Stimulated activated naive CD8-positive, alpha-beta T cell treated with anti-CD3 and anti-CD28 coated beads, Interleukin-15, amount 100 ng/mL, for 72 hours (primary cell): ENCODE measurements at regions not wholly inside any gene's neighbourhood (a gene's known extent, or its start where the extent isn't known, plus 50 kb on each side); places are given as distances from the start of the nearest gene placed in this dataset.

Experiments used
- ATAC-seq: fragments of 150-1000 bp; cut with Tn5 transposase; 2 replicates; pipeline ENCODE4 v1.10.0; 2021; ENCODE audit warnings: mild to moderate bottlenecking, moderate library complexity
- DNase-seq, 2 donors: peaks; one replicate each; pipeline ENCODE4 v3.0.0; 2021 to 2022
- H3K27ac Mint-ChIP-seq, 2 donors: one replicate each; pipeline ENCODE4 v1.8.0; 2022; ENCODE audit warnings: mild to moderate bottlenecking in 2 of 2, mixed read lengths in 2 of 2, moderate library complexity in 2 of 2
- H3K27me3 Mint-ChIP-seq: one replicate; pipeline ENCODE4 v1.8.0; 2022; ENCODE audit warnings: mixed read lengths
- H3K4me1 Mint-ChIP-seq: one replicate; pipeline ENCODE4 v1.8.0; 2022; ENCODE audit warnings: mild to moderate bottlenecking, mixed read lengths
- H3K4me3 Mint-ChIP-seq, 2 donors: one replicate each; pipeline ENCODE4 v1.8.0; 2022; ENCODE audit warnings: mild to moderate bottlenecking in 2 of 2, mixed read lengths in 2 of 2, moderate library complexity in 1 of 2
- H3K9me3 Mint-ChIP-seq, 2 donors: one replicate each; pipeline ENCODE4 v1.8.0; 2022; ENCODE audit warnings: mixed read lengths in 2 of 2

DNA sequence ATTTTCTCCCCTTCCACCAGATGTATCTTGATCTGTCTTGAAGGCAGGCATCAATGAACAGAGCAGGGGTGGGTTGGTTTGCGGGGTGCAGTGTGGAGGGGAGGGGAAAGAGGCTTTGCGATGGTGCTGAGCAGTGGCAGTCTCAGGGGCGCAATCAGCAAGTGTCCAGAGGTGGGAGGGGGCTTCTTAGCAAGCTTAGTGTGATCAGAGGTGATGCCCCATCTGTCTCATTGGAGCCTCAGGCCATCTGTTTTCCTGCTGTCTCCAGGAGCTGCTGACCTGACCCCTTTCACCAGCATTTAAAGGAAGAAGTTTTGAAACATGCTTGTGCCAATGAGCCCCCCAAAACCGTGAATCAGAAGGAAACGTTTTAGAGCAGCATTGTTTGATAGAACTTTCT, 187.7 kb upstream of the LHX5 start:
- ATAC-seq (no peak), DNase-seq (no peak)
- Mint-ChIP-seq H3K27ac (no peak overlapping the region), H3K4me1 (no peaks in the 10 kb centered on the region), H3K27me3 (peaks cover 7% of the 10 kb centered on the region), H3K9me3 (peaks cover 14 to 17% of the 10 kb centered on the region in 2 donors), H3K4me3 (no peak overlapping the region)

DNA sequence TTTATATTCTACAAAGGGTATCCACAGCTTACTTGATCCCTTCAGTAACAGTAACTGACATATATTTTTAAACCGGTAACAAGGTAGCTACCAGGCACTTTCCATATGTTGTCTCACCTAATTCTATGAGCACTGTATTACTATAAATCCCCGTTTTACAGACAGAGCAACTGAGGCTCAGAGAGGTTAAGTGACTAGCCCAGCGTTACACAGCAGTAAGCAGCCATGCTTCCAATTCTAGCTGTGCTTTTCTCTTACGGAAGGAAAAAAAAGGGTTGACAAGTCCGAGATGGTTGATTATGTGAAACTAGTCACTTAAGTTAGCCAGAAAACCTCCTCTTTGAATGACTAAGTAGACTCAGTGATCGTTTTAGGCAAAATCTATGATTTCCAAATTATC, 187.3 kb upstream of the LHX5 start:
- H3K27ac Mint-ChIP-seq: no peak overlapping the region
- no peak overlapping the region for H3K4me3 Mint-ChIP-seq
- H3K27me3 Mint-ChIP-seq: peaks cover 7% of the 10 kb centered on the region
- peaks cover 14 to 17% of the 10 kb centered on the region in 2 donors for H3K9me3 Mint-ChIP-seq
- DNase-seq (no peak), ATAC-seq (no peak)
- no peaks in the 10 kb centered on the region for H3K4me1 Mint-ChIP-seq

DNA sequence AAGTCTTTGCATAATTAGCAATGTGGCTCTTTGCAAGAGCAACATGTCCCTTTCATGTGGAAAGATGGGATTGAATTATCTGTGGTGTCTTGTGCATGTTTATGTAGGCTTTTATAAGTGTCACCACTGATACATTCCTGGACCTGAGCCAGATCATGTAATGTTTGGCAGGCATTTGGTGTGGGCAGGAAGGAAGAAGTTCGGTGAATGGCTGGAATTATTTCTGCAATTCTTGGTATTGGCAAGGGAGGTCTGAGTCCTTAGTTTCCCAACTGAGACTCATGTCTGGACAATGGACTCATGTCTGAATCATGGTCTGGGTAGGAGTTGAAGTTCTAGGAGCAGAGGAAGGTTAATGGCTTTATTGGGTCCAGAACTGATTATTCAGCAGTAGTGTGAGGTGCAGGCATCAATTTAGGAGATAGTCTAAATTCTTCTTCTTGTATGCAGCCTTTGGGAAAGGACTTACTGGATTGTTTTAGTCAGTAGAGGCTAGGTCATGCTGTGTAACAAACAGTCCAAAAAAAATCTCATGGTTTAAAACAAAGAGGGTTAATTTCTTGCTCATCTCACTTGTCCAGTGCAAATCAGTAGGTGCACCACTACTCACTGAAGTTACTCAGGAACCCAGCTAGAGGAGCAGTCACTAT, 186.5 kb upstream of the LHX5 start:
- ATAC-seq (no peak), DNase-seq (no peak)
- H3K4me1 Mint-ChIP-seq: no peaks in the 10 kb centered on the region
- no peak overlapping the region for H3K4me3 Mint-ChIP-seq
- H3K9me3 Mint-ChIP-seq: peaks cover 14 to 25% of the 10 kb centered on the region in 2 donors
- peaks cover 7% of the 10 kb centered on the region for H3K27me3 Mint-ChIP-seq
- H3K27ac Mint-ChIP-seq: no peak overlapping the region

DNA sequence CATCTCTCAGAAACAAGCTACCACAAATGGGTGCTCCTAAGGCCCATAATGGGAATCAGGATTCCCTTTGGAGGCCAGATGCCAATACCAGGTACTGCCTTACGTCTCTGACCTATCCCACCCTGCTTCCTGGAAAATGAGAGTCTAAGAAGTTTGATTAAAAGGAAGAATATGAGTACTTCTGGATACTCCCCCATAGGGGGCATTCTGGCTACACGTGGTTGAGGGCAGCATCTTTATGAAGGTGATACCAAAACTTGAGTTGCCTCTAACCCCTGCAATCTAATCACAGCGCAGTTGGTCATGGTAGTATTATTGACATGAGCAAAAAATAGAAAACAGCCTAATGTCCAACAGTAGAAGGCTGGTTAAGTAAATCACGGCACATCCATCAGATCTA, 184.2 kb upstream of the LHX5 start:
- no peak overlapping the region for H3K27ac Mint-ChIP-seq
- peaks cover 14 to 25% of the 10 kb centered on the region in 2 donors for H3K9me3 Mint-ChIP-seq
- no peak overlapping the region for H3K4me3 Mint-ChIP-seq
- no peak for ATAC-seq
- peaks cover 7% of the 10 kb centered on the region for H3K27me3 Mint-ChIP-seq
- DNase-seq: no peak
- no peaks in the 10 kb centered on the region for H3K4me1 Mint-ChIP-seq

DNA sequence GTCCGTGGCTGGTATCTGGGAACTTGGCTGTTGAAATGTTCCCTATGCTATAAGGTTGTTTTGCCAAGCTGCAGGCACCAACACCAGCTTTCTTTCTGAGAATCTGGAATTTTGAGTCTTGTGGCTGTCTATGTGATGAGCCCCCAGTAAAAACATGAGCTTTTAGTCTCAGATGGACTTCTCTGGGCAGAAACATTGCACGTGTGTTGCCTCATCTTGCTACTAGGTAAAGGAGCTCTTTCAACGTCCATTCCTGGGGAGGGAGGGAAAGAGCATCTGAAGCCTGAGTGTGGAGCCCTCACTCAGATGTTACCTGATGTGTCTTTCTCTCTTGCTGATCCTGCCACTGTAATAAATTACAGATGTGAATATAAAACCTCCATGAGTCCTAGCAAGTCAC, 183.8 kb upstream of the LHX5 start:
- DNase-seq (no peak), ATAC-seq (no peak)
- peaks cover 7% of the 10 kb centered on the region for H3K27me3 Mint-ChIP-seq
- no peaks in the 10 kb centered on the region for H3K4me1 Mint-ChIP-seq
- H3K9me3 Mint-ChIP-seq: peaks cover 14 to 25% of the 10 kb centered on the region in 2 donors
- H3K27ac Mint-ChIP-seq: no peak overlapping the region
- no peak overlapping the region for H3K4me3 Mint-ChIP-seq

DNA sequence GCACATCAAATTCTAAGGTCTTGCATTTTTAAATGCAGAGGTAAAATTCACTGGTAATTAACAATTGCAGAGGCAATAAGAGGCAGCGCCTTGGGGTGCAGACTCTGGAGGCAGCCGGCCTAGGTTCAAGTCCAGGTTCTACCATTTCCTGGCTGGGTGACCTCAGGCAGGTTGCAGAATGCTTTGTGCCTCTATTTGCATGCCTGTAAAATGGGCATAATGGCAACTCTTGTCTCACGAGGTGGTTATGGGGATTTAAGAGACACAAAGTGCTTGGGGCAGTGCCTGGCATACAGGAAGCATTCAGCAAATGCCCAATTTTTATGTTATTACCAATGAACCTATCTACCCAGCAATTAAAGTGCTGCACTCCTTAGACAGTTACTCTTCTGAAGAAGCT, 180.0 kb upstream of the LHX5 start:
- DNase-seq (no peak), ATAC-seq (no peak)
- no peak overlapping the region for H3K4me3 Mint-ChIP-seq
- no peak overlapping the region for H3K27ac Mint-ChIP-seq
- no peaks in the 10 kb centered on the region for H3K4me1 Mint-ChIP-seq
- H3K9me3 Mint-ChIP-seq: peaks cover 8 to 18% of the 10 kb centered on the region in 2 donors
- peaks cover 35% of the 10 kb centered on the region for H3K27me3 Mint-ChIP-seq

DNA sequence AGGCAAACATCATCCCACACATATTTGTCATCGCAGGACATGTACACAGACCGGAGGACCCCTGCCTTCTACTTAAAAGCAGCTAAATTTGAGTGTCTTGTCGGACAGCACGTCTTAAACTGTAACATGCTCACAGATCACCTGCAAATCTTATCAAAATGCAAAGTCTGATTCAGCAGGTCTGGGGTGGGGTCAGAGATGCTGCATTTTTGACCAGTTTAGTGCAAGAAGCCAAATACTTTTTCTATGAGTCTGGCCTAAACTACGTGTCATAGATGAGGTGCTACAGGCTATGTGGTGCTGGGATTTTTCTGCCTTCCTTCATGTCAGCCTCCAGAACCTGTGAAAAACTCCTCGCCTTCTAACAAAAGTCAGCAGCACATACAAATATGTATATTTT, 178.8 kb upstream of the LHX5 start:
- Mint-ChIP-seq H3K4me3 (no peak overlapping the region), H3K9me3 (peaks cover 0 to 8% of the 10 kb centered on the region in 2 donors), H3K27me3 (peaks cover 39% of the 10 kb centered on the region), H3K4me1 (no peaks in the 10 kb centered on the region), H3K27ac (peak overlapping the region in 1 of 2 donors; percentile 45)
- ATAC-seq (no peak), DNase-seq (no peak)

DNA sequence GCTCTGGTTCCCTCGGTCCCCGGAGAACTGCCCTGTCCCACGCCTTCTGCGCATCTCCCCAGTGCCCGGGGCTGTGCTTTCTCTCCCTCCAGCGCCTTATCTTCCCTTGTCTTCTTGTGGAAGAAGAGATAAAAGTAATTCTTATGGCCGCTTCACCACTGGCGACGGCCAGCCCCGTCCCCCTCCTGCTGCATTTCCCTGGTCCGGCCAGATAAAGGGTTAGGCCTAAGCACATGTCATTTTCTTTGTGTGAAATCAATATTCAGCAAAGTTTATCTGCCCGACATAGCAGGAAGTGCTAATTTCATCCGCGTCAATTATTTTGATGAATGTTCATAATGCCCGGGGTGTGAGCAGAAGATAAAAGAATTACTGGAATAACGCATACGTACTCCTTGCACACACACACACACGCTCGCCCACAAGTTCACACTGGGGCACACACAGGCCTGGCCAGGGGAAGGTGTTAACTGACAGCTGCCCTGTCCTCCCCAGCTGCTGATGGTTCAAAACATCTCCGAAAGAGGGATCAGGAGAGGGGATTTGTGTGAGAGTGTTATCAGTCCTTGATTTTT, 177.7 kb upstream of the LHX5 start:
- DNase-seq (no peak), ATAC-seq (no peak)
- H3K4me3 Mint-ChIP-seq: no peak overlapping the region
- H3K27ac Mint-ChIP-seq: no peak overlapping the region
- peaks cover 0 to 8% of the 10 kb centered on the region in 2 donors for H3K9me3 Mint-ChIP-seq
- H3K27me3 Mint-ChIP-seq: peaks cover 50% of the 10 kb centered on the region
- no peaks in the 10 kb centered on the region for H3K4me1 Mint-ChIP-seq

DNA sequence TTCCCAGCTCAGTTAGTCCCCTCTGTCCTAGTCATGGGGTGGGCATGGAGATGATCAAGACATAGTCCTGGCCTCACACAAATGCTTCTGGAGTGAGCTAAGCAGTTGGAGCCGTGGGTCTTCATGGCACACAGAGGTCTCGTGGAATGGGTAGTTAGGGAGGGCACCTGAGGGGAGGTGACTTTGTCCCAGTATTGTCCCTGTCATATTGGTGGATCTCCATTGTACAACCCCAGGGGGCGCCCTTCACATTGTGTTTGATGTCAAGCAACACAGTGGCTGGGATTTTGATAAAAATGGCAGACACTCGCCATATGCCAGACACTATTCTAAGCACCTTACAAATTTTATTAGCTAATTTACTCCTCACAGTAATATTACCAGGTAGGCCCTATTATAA, 175.4 kb upstream of the LHX5 start:
- Mint-ChIP-seq H3K27me3 (peaks cover 62% of the 10 kb centered on the region), H3K4me1 (no peaks in the 10 kb centered on the region), H3K9me3 (no peaks in the 10 kb centered on the region), H3K4me3 (no peak overlapping the region), H3K27ac (no peak overlapping the region)
- DNase-seq (no peak), ATAC-seq (no peak)

DNA sequence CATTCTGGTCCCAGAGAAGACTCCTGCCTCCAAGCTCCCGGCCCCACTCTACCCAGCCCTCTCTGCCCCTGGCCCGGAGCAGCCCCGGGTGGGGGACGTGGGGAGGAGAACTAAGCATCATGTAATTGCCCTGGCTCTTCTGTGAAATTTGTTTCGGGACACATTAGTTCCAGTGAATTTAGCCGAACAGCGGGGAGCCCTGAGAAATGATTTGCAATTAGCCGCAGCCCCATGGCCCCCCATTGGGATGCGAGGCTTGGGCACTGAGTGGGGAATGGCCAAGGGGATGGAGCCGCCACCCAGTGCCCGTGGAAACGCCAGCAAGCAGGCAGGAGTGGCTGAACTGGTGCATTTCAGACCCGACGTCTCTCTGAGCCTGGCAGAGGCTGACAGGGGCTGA, 173.9 kb upstream of the LHX5 start:
- Mint-ChIP-seq H3K27me3 (peaks cover 76% of the 10 kb centered on the region), H3K9me3 (no peaks in the 10 kb centered on the region), H3K4me3 (no peak overlapping the region), H3K4me1 (no peaks in the 10 kb centered on the region), H3K27ac (no peak overlapping the region)
- no peak for DNase-seq
- no peak for ATAC-seq

DNA sequence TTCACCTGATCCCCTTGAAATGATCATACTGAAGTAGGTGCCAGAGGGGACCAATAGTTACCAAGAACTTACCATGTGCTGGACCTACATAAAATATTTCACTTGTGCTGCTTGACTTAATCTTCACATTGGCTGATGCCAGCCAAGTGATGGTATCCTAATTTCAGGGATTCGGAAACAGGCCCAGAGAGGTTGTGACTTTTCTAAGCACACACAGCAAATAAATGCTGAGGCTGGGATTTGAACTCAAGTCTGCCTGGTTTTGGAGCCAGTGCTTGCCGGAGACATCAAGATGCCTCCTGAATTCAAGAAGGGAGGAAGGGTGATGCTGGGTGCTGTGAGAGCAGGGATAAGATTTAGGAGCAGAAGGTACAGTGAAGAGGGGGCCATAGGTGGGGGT, 173.5 kb upstream of the LHX5 start:
- Mint-ChIP-seq H3K9me3 (no peaks in the 10 kb centered on the region), H3K27ac (no peak overlapping the region), H3K27me3 (peaks cover 75% of the 10 kb centered on the region), H3K4me3 (no peak overlapping the region), H3K4me1 (no peaks in the 10 kb centered on the region)
- DNase-seq (no peak), ATAC-seq (no peak)

DNA sequence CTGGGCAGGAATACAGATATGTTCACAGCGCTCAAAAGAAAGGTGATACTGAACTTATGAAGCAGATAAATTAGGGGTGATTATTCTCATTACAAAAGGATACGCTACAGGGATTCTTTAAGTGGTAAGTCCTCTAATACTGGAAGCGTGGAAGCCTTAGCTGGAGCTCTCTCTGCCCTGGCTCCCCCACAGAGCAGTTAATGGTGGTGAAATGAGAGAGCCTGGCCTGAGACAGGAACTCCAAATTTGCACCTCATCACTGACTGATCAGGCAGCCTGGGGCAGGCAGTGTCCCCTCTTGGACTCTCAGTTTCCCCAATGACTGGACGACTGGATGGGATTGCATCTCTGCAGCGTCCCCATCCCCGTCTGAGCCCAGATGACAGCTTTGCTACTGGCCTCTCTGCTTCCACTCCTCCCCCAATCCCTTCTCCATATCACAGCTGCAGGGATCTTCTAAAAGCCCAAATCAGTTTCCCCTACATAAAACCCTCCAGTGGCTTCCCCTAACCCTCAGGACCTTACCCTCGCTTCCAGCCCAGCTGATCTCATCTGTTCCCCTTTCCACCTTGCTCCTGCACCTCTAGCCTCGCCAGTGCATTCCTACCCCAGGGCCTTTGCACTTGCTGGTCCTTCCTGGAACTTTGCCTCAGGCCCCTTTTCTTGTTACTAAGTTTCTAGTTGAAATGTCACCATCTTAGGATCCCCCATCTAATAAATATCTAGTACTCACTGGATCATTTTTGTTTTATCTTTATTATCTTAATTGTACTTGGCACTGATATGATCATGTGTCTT, 171.7 kb upstream of the LHX5 start:
- H3K27ac Mint-ChIP-seq: no peak overlapping the region
- no peak overlapping the region for H3K4me3 Mint-ChIP-seq
- no peak for ATAC-seq
- peaks cover 75% of the 10 kb centered on the region for H3K27me3 Mint-ChIP-seq
- H3K9me3 Mint-ChIP-seq: no peaks in the 10 kb centered on the region
- no peaks in the 10 kb centered on the region for H3K4me1 Mint-ChIP-seq
- no peak for DNase-seq

DNA sequence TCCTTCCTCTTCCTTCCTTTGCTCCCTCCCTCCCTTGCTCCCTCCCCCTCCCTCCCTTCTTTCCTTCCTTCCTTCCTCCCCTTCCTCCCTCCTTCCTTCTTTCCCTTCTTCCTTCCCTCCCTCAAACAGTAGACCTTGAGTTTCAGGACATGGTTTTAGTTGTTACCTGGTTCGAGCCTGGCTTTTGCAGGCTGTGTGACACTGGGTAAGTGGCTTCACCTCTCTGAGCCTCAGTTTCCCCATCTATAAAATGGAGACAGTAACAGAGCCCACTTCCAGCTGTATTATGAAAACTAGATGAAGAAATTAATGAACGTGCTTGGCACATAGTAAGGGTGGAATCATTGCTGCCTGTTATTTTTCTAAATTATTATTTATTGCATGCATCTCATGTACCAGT, 171.0 kb upstream of the LHX5 start:
- H3K27me3 Mint-ChIP-seq: peaks cover 72% of the 10 kb centered on the region
- H3K9me3 Mint-ChIP-seq: no peaks in the 10 kb centered on the region
- DNase-seq (no peak), ATAC-seq (no peak)
- H3K27ac Mint-ChIP-seq: no peak overlapping the region
- H3K4me3 Mint-ChIP-seq: no peak overlapping the region
- no peaks in the 10 kb centered on the region for H3K4me1 Mint-ChIP-seq

DNA sequence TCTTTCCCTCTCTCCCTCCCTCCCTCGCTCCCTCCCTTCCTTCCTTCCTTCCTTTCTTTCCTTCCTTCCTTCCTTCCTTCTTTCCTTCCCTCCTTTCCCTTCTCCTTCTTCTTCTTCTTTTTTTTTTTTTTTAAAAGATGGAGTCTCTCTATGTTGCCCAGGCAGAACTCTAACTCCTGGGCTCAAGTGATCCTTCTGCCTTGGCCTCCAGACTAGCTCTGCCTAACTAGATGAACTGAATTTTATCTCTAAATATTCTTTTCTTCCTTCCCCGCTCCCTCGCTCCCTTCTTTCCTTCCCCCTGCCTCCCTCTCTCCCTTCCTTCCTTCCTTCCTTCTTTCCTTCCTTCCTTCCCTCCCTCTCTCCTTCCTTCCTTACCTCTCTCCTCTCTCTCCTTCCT, 170.5 kb upstream of the LHX5 start:
- Mint-ChIP-seq H3K4me3 (no peak overlapping the region), H3K9me3 (no peaks in the 10 kb centered on the region), H3K27me3 (peaks cover 68% of the 10 kb centered on the region), H3K4me1 (no peaks in the 10 kb centered on the region), H3K27ac (no peak overlapping the region)
- DNase-seq: no peak
- ATAC-seq: no peak

DNA sequence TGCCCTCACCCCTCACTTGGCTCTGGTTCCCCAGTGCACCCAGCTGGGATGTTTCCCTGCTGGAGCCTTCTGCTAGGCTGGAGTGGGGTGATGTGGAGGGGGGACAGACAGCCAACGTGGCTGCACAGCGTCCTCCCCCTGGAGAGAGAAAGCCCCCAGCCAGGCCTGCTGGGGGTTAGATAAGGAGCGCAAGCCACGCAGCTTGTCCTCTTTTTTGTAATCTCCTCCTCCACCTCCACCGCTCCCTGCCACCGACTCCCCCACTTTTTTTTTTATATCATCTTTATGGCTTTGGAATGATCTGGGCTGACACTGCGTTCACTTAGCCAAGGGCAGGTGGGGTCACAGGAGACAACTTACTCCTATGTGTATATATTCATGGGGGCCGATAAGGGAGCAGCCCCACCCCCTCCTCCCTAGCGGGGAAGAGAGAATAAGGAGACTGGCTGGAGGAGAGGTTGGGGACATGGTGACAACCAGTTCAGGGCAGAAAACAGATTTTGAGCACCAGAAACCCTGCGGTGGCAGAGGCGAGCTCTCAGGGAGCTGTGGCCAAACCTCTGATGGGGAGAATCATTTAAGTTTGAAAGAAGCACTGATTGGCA, 169.9 kb upstream of the LHX5 start:
- Mint-ChIP-seq H3K4me1 (no peaks in the 10 kb centered on the region), H3K27ac (no peak overlapping the region), H3K9me3 (no peaks in the 10 kb centered on the region), H3K4me3 (no peak overlapping the region), H3K27me3 (peaks cover 68% of the 10 kb centered on the region)
- ATAC-seq (no peak), DNase-seq (no peak)

DNA sequence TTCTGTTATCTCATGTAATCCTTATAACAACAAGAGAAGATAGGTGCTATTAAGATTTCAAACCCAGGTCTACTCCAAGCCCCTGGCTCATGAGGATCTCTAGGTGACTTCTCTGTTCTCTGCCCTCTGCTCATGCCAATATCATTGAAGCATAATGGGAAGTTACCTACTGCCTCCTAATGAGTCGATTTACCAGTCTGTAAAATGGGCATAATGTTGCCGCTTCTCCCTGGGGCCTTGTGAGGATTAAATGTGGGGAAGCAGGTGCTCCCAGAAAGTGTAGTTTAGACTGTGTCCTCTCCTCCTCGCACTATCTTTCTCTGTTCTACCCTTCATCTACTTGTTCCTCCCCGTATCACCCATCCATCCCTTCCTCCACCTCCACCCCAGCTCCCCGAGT, 169.2 kb upstream of the LHX5 start:
- Mint-ChIP-seq H3K4me3 (no peak overlapping the region), H3K9me3 (no peaks in the 10 kb centered on the region), H3K27me3 (peaks cover 70% of the 10 kb centered on the region), H3K4me1 (no peaks in the 10 kb centered on the region), H3K27ac (no peak overlapping the region)
- DNase-seq: no peak
- ATAC-seq: no peak
